Smooth muscle cell (in vitro differentiated cells): ENCODE measurements at regions not wholly inside any gene's neighbourhood (a gene's known extent, or its start where the extent isn't known, plus 50 kb on each side); places are given as distances from the start of the nearest gene placed in this dataset.

Experiments used
- DNase-seq: peaks from one replicate; lab custom pipeline; 2025; ENCODE audit not compliant: unreplicated experiment; lab: John Stamatoyannopoulos, UW
- H2AFZ ChIP-seq: fragments of 200-600 bp; sonication (generic); 2 replicates; pipeline ENCODE4 v1.6.0; 2016; ENCODE audit warnings: antibody characterized with exemption, low read depth, mild to moderate bottlenecking
- H3F3A ChIP-seq: fragments of 200-600 bp; sonication (generic); 2 replicates; pipeline ENCODE4 v1.6.0; 2017; ENCODE audit warnings: antibody characterized with exemption, low read depth
- H3K27ac ChIP-seq: fragments of 200-600 bp; sonication (generic); 2 replicates; pipeline ENCODE4 v1.5.1; 2016; ENCODE audit warnings: low read depth, mild to moderate bottlenecking
- H3K27me3 ChIP-seq: fragments of 200-600 bp; sonication (generic); 2 replicates; pipeline ENCODE4 v1.6.1; 2016; ENCODE audit warnings: low read depth, mild to moderate bottlenecking
- H3K36me3 ChIP-seq: fragments of 200-600 bp; sonication (generic); 2 replicates; pipeline ENCODE4 v1.5.1; 2016; ENCODE audit warnings: low read depth
- H3K4me1 ChIP-seq: fragments of 200-600 bp; sonication (generic); 2 replicates; pipeline ENCODE4 v1.5.1; 2016; ENCODE audit warnings: low read depth
- H3K4me2 ChIP-seq: fragments of 200-600 bp; sonication (generic); 2 replicates; pipeline ENCODE4 v1.6.0; 2016; ENCODE audit warnings: mild to moderate bottlenecking
- H3K4me3 ChIP-seq: fragments of 200-600 bp; sonication (generic); 2 replicates; pipeline ENCODE4 v1.5.1; 2016; ENCODE audit warnings: mild to moderate bottlenecking
- H3K79me2 ChIP-seq: fragments of 200-600 bp; sonication (generic); 2 replicates; pipeline ENCODE4 v1.6.0; 2016; ENCODE audit warnings: low read depth, mild to moderate bottlenecking
- H3K9ac ChIP-seq: fragments of 200-600 bp; sonication (generic); 2 replicates; pipeline ENCODE4 v1.6.0; 2016; ENCODE audit warnings: low read depth
- H3K9me3 ChIP-seq: fragments of 200-600 bp; sonication (generic); replicated peaks from 2 replicates; pipeline ENCODE4 v1.5.1; 2016; ENCODE audit warnings: low read depth
- H4K20me1 ChIP-seq: fragments of 200-600 bp; sonication (generic); 2 replicates; pipeline ENCODE4 v1.6.0; 2016; ENCODE audit warnings: low read depth
- CTCF ChIP-seq: fragments of 200-600 bp; sonication (generic); IDR thresholded peaks from 2 replicates; pipeline ENCODE4 v1.5.1; 2017; ENCODE audit warnings: borderline replicate concordance, mild to moderate bottlenecking, antibody characterized with exemption; ENCODE audit not compliant: insufficient read depth, poor library complexity, severe bottlenecking
- WGBS: methylation state at CpG from one replicate; pipeline ENCODE4 v1.1.7; 2016; ENCODE audit warnings: low lambda C conversion rate; 5-methylcytosine and 5-hydroxymethylcytosine counted together

DNA sequence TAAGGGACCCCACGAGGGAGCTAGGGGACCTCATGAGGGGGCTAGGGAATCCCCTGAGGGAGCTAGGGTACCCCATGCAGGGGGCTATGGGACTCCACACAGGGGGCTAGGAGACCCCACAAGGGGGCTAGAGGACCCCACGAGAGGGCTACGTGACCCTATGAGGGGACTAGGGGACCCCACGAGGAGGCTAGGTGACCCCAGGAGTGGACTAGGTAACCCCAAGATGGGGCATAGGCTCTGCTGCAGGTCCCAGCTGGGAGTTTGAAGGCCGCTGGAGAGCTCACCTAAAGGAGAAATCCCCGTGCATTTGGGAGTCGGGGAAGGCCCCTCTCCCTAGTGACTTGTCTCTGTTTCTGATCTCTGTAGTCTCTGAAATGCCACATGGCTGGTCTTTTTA, 50.0 kb upstream of the DMRTB1 start:
- H3F3A ChIP-seq = peaks cover 14% of the 10 kb centered on the region
- H3K36me3 ChIP-seq = no peaks in the 10 kb centered on the region
- H3K4me1 ChIP-seq = peaks cover 12% of the 10 kb centered on the region
- no peaks in the 10 kb centered on the region for H4K20me1 ChIP-seq
- DNase-seq = no peak
- H2AFZ ChIP-seq = no peak overlapping the region
- H3K4me3 ChIP-seq = no peak overlapping the region
- H3K79me2 ChIP-seq = no peaks in the 10 kb centered on the region
- H3K27me3 ChIP-seq = peaks cover 1% of the 10 kb centered on the region
- H3K27ac ChIP-seq = no peak overlapping the region
- H3K9me3 ChIP-seq = no peaks in the 10 kb centered on the region
- 95% methylated on average over 7 of the region's 7 CpGs for WGBS
- TF ChIP-seq CTCF = no peak
- H3K4me2 ChIP-seq = no peak overlapping the region
- no peak overlapping the region for H3K9ac ChIP-seq
